ENCODE measurements at regions not wholly inside any gene's neighbourhood (a gene's known extent, or its start where the extent isn't known, plus 50 kb on each side); places are given as distances from the start of the nearest gene placed in this dataset.

GRCh38 chr1:30173560-30173959, 549.8 kb downstream of the MATN1 start:
- TF ChIP-seq CTCF (IDR thresholded peaks at IDR 0.05; ENCODE audit: control extremely low read depth, extremely low read depth, low read depth, missing control alignments), result no peak
- DNase-seq (ENCODE audit: extremely low spot score), result no peak
- ChIA-PET CTCF (no interaction called here), POLR2A (no interaction called here)

GRCh38 chr1:30172757-30173156, 550.6 kb downstream of the MATN1 start:
- ChIA-PET CTCF (no interaction called here), POLR2A (no interaction called here)
- no peak for DNase-seq (ENCODE audit: extremely low spot score)
- TF ChIP-seq CTCF (IDR thresholded peaks at IDR 0.05; ENCODE audit: control extremely low read depth, extremely low read depth, low read depth, missing control alignments), result no peak

- POLR2A ChIA-PET, result no interaction called here
- no peak for TF ChIP-seq CTCF (IDR thresholded peaks at IDR 0.05; ENCODE audit: control extremely low read depth, extremely low read depth, low read depth, missing control alignments)
- CTCF ChIA-PET, result no interaction called here
- no peak for DNase-seq (ENCODE audit: extremely low spot score)
These were observed 551.1 kb downstream of the MATN1 start for GRCh38 chr1:30172299-30172694.

GRCh38 chr1:30171537-30172298, 551.7 kb downstream of the MATN1 start:
- ChIA-PET CTCF (no interaction called here), POLR2A (no interaction called here)
- TF ChIP-seq CTCF (IDR thresholded peaks at IDR 0.05; ENCODE audit: control extremely low read depth, extremely low read depth, low read depth, missing control alignments), result no peak
- no peak for DNase-seq (ENCODE audit: extremely low spot score)

- TF ChIP-seq CTCF (IDR thresholded peaks at IDR 0.05; ENCODE audit: control extremely low read depth, extremely low read depth, low read depth, missing control alignments), result no peak
- no peak for DNase-seq (ENCODE audit: extremely low spot score)
- POLR2A ChIA-PET, result no interaction called here
- CTCF ChIA-PET, result no interaction called here
These were observed 554.1 kb downstream of the MATN1 start for GRCh38 chr1:30169269-30169668.

- no peak for DNase-seq (ENCODE audit: extremely low spot score)
- no peak for TF ChIP-seq CTCF (IDR thresholded peaks at IDR 0.05; ENCODE audit: control extremely low read depth, extremely low read depth, low read depth, missing control alignments)
- CTCF ChIA-PET, result no interaction called here
- POLR2A ChIA-PET, result no interaction called here
These were observed 557.2 kb downstream of the MATN1 start for GRCh38 chr1:30166174-30166573.

All from GM10248 (cell line).